WTC11 (cell line): ENCODE measurements at regions not wholly inside any gene's neighbourhood (a gene's known extent, or its start where the extent isn't known, plus 50 kb on each side); places are given as distances from the start of the nearest gene placed in this dataset.
"Not testable (repeated sequence)": the region's sequence is repeated elsewhere in the genome, so short reads cannot be mapped to it uniquely, and the experiment has no call there.

ENCODE experiments used
- ATAC-seq: fragments of 200-7000 bp; cut with Tn5 transposase; 2 replicates; pipeline ENCODE4 v1.10.0; 2021; ENCODE audit warnings: mild to moderate bottlenecking, moderate library complexity
- CTCF ChIA-PET: fragments of 300-600 bp; sonication (Branson Sonifier 250); formaldehyde crosslinking; loops from one replicate; lab custom pipeline; 2021; ENCODE audit warnings: antibody characterized with exemption; lab: Charles Lee
- POLR2A ChIA-PET: fragments of 350-600 bp; sonication (Branson Sonifier 250); formaldehyde crosslinking; loops from one replicate; lab custom pipeline; 2021; ENCODE audit warnings: antibody characterized with exemption; lab: Charles Lee
- DNase-seq: peaks from one replicate; pipeline ENCODE4 v3.0.0; 2021; ENCODE audit warnings: low spot score
- H3K27ac Mint-ChIP-seq: 2 replicates; pipeline ENCODE4 v1.8.0; 2021; ENCODE audit warnings: mixed read lengths
- H3K27me3 Mint-ChIP-seq: 2 replicates; pipeline ENCODE4 v1.8.0; 2021; ENCODE audit warnings: low read depth, mild to moderate bottlenecking, moderate library complexity, mixed read lengths
- H3K36me3 Mint-ChIP-seq: 2 replicates; pipeline ENCODE4 v1.8.0; 2021; ENCODE audit warnings: mixed read lengths
- H3K4me1 Mint-ChIP-seq: 2 replicates; pipeline ENCODE4 v1.8.0; 2022; ENCODE audit warnings: mixed read lengths
- H3K4me3 Mint-ChIP-seq: 2 replicates; pipeline ENCODE4 v1.8.0; 2021; ENCODE audit warnings: mild to moderate bottlenecking, moderate library complexity, mixed read lengths
- H3K9me3 Mint-ChIP-seq: 2 replicates; pipeline ENCODE4 v1.8.0; 2021; ENCODE audit warnings: mixed read lengths
- GRHL2 ChIP-seq: fragments of 250-450 bp; sonication (Bioruptor Pico); IDR thresholded peaks from 2 replicates; pipeline ENCODE4 v1.8.0; 2022; ENCODE audit warnings: mild to moderate bottlenecking, moderate library complexity; ENCODE audit not compliant: insufficient replicate concordance, severe bottlenecking
- HMGXB4 ChIP-seq: sonication (generic); formaldehyde crosslinking; IDR thresholded peaks from 2 replicates; pipeline ENCODE4 v1.8.1; 2023; ENCODE audit warnings: mild to moderate bottlenecking, moderate library complexity, missing genetic modification reagents
- IRF1 ChIP-seq: sonication (generic); formaldehyde crosslinking; IDR thresholded peaks from 2 replicates; pipeline ENCODE4 v1.8.0; 2023; ENCODE audit warnings: missing genetic modification reagents
- MAX ChIP-seq: sonication (generic); formaldehyde crosslinking; IDR thresholded peaks from 2 replicates; pipeline ENCODE4 v1.8.0; 2022; ENCODE audit warnings: mild to moderate bottlenecking, missing genetic modification reagents
- MXD4 ChIP-seq: fragments of 250-450 bp; sonication (Bioruptor Pico); IDR thresholded peaks from 2 replicates; pipeline ENCODE4 v1.8.0; 2021; ENCODE audit warnings: mild to moderate bottlenecking, moderate library complexity, borderline replicate concordance
- NFYB ChIP-seq: sonication (generic); formaldehyde crosslinking; conservative IDR thresholded peaks from 2 replicates; pipeline ENCODE4 v1.8.0; 2022; ENCODE audit warnings: low read depth, missing genetic modification reagents
- RELA ChIP-seq: sonication (generic); formaldehyde crosslinking; IDR thresholded peaks from 2 replicates; pipeline ENCODE4 v1.8.1; 2022; ENCODE audit warnings: missing genetic modification reagents, mild to moderate bottlenecking, borderline replicate concordance
- TP53 ChIP-seq: sonication (generic); formaldehyde crosslinking; IDR thresholded peaks from 2 replicates; pipeline ENCODE4 v1.8.1; 2023; ENCODE audit warnings: mild to moderate bottlenecking, missing genetic modification reagents
- TF ChIP-seq, protein P1 (sequence below): fragments of 250-450 bp; sonication (Bioruptor Pico); IDR thresholded peaks from 2 replicates; pipeline ENCODE4 v1.9.0; 2021; ENCODE audit warnings: mild to moderate bottlenecking, borderline replicate concordance
- TF ChIP-seq, protein P2 (sequence below): sonication (generic); formaldehyde crosslinking; conservative IDR thresholded peaks from 2 replicates; pipeline ENCODE4 v1.8.1; 2023; ENCODE audit warnings: mild to moderate bottlenecking, low read depth, missing genetic modification reagents, moderate library complexity
- TF ChIP-seq, protein P3 (sequence below): sonication (generic); formaldehyde crosslinking; IDR thresholded peaks from 2 replicates; pipeline ENCODE4 v1.8.0; 2022; ENCODE audit warnings: mild to moderate bottlenecking, missing genetic modification reagents

- TF ChIP-seq, protein P1, sequence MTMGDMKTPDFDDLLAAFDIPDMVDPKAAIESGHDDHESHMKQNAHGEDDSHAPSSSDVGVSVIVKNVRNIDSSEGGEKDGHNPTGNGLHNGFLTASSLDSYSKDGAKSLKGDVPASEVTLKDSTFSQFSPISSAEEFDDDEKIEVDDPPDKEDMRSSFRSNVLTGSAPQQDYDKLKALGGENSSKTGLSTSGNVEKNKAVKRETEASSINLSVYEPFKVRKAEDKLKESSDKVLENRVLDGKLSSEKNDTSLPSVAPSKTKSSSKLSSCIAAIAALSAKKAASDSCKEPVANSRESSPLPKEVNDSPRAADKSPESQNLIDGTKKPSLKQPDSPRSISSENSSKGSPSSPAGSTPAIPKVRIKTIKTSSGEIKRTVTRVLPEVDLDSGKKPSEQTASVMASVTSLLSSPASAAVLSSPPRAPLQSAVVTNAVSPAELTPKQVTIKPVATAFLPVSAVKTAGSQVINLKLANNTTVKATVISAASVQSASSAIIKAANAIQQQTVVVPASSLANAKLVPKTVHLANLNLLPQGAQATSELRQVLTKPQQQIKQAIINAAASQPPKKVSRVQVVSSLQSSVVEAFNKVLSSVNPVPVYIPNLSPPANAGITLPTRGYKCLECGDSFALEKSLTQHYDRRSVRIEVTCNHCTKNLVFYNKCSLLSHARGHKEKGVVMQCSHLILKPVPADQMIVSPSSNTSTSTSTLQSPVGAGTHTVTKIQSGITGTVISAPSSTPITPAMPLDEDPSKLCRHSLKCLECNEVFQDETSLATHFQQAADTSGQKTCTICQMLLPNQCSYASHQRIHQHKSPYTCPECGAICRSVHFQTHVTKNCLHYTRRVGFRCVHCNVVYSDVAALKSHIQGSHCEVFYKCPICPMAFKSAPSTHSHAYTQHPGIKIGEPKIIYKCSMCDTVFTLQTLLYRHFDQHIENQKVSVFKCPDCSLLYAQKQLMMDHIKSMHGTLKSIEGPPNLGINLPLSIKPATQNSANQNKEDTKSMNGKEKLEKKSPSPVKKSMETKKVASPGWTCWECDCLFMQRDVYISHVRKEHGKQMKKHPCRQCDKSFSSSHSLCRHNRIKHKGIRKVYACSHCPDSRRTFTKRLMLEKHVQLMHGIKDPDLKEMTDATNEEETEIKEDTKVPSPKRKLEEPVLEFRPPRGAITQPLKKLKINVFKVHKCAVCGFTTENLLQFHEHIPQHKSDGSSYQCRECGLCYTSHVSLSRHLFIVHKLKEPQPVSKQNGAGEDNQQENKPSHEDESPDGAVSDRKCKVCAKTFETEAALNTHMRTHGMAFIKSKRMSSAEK (CRISPR knock-in tag): no peak
- TF ChIP-seq MXD4 (CRISPR knock-in tag): no peak
Observed at GRCh38 chr5:154598021-154598420, 120.0 kb upstream of the HAND1 start (continued).

- H3K4me1 Mint-ChIP-seq, H3K27ac Mint-ChIP-seq, H3K4me3 Mint-ChIP-seq, H3K27me3 Mint-ChIP-seq, H3K36me3 Mint-ChIP-seq, POLR2A ChIA-PET, H3K9me3 Mint-ChIP-seq, DNase-seq, ATAC-seq: not testable (repeated sequence)
- CTCF ChIA-PET: interaction anchor here (2.0 kb wide), 1 partner anchor 76 kb away, joined by 5 read pairs; no protein-coding TSS in a partner anchor
Observed at GRCh38 chr5:154596844-154597243, 118.8 kb upstream of the HAND1 start.

GRCh38 chr5:154595662-154596061 lies 117.6 kb upstream of the HAND1 start:
- TF ChIP-seq RELA (CRISPR knock-in tag): no peak
- TF ChIP-seq, protein P2, sequence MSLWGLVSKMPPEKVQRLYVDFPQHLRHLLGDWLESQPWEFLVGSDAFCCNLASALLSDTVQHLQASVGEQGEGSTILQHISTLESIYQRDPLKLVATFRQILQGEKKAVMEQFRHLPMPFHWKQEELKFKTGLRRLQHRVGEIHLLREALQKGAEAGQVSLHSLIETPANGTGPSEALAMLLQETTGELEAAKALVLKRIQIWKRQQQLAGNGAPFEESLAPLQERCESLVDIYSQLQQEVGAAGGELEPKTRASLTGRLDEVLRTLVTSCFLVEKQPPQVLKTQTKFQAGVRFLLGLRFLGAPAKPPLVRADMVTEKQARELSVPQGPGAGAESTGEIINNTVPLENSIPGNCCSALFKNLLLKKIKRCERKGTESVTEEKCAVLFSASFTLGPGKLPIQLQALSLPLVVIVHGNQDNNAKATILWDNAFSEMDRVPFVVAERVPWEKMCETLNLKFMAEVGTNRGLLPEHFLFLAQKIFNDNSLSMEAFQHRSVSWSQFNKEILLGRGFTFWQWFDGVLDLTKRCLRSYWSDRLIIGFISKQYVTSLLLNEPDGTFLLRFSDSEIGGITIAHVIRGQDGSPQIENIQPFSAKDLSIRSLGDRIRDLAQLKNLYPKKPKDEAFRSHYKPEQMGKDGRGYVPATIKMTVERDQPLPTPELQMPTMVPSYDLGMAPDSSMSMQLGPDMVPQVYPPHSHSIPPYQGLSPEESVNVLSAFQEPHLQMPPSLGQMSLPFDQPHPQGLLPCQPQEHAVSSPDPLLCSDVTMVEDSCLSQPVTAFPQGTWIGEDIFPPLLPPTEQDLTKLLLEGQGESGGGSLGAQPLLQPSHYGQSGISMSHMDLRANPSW (CRISPR knock-in tag): no peak
- TF ChIP-seq, protein P3, sequence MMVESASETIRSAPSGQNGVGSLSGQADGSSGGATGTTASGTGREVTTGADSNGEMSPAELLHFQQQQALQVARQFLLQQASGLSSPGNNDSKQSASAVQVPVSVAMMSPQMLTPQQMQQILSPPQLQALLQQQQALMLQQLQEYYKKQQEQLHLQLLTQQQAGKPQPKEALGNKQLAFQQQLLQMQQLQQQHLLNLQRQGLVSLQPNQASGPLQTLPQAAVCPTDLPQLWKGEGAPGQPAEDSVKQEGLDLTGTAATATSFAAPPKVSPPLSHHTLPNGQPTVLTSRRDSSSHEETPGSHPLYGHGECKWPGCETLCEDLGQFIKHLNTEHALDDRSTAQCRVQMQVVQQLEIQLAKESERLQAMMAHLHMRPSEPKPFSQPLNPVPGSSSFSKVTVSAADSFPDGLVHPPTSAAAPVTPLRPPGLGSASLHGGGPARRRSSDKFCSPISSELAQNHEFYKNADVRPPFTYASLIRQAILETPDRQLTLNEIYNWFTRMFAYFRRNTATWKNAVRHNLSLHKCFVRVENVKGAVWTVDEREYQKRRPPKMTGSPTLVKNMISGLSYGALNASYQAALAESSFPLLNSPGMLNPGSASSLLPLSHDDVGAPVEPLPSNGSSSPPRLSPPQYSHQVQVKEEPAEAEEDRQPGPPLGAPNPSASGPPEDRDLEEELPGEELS (CRISPR knock-in tag): no peak
- no peak for TF ChIP-seq TP53 (CRISPR knock-in tag)
- no peak for TF ChIP-seq MAX
- no peak for TF ChIP-seq NFYB (CRISPR knock-in tag)
- no peak for TF ChIP-seq GRHL2
- no peak for TF ChIP-seq HMGXB4 (CRISPR knock-in tag)
- no peak for TF ChIP-seq IRF1 (CRISPR knock-in tag)
- ChIA-PET CTCF (no interaction called here), POLR2A (no interaction called here)
- Mint-ChIP-seq H3K27ac (no peak overlapping the region), H3K4me1 (no peaks in the 10 kb centered on the region), H3K4me3 (no peak overlapping the region), H3K36me3 (no peaks in the 10 kb centered on the region), H3K27me3 (peaks cover 6% of the 10 kb centered on the region), H3K9me3 (peaks cover 4% of the 10 kb centered on the region; the same call in 1 of the 2 replicates)
- ATAC-seq: no peak
- DNase-seq: no peak
